SK-N-SH treated with all-trans-retinoic acid at 6 μM for 48 hours (cell line): ENCODE measurements at regions not wholly inside any gene's neighbourhood (a gene's known extent, or its start where the extent isn't known, plus 50 kb on each side); places are given as distances from the start of the nearest gene placed in this dataset.

Experiments used
- RARB ChIP-seq: fragments of 250-450 bp; sonication (Bioruptor Pico); IDR thresholded peaks from 2 replicates; pipeline ENCODE4 v1.8.0; 2021; ENCODE audit warnings: mild to moderate bottlenecking, moderate library complexity
- TCF4 ChIP-seq: fragments of 250-450 bp; sonication (Bioruptor Pico); IDR thresholded peaks from 2 replicates; pipeline ENCODE4 v1.8.0; 2021; ENCODE audit warnings: mild to moderate bottlenecking, moderate library complexity, borderline replicate concordance
- TOX ChIP-seq: fragments of 250-450 bp; sonication (Bioruptor Pico); IDR thresholded peaks from 2 replicates; pipeline ENCODE4 v1.8.0; 2021; ENCODE audit warnings: mild to moderate bottlenecking, moderate library complexity, borderline replicate concordance
- ZNF565 ChIP-seq: fragments of 450-650 bp; formaldehyde crosslinking; conservative IDR thresholded peaks from 2 replicates; pipeline ENCODE4 v1.5.0; 2020; ENCODE audit warnings: low read depth, mild to moderate bottlenecking, moderate library complexity
- TF ChIP-seq, protein P1 (sequence below): fragments of 250-450 bp; sonication (Bioruptor Pico); IDR thresholded peaks from 2 replicates; pipeline ENCODE4 v1.8.0; 2021; ENCODE audit warnings: low read depth, mild to moderate bottlenecking, moderate library complexity, borderline replicate concordance

DNA sequence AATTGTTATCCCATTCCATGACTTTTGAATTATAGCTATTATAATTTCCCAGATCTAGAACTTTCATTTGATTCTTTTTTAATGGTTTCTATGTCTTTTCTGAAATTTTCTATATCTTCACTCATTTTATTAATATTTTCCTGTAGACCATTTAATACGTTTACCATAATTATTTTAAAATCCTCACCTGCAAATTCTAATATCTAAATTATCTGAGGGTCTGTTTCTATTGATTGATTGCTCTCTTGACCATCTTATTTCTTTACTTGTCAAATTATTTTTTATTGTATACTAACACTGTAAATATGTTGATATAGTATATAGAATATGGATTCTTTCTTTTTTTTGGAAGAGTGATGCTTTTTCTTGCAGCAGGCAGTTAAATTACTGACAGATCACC lies 229.3 kb upstream of the CTBP2 start:
- no peak for TF ChIP-seq TCF4 (CRISPR knock-in tag)
- no peak for TF ChIP-seq RARB
- no peak for TF ChIP-seq ZNF565 (CRISPR knock-in tag)
- TF ChIP-seq, protein P1, sequence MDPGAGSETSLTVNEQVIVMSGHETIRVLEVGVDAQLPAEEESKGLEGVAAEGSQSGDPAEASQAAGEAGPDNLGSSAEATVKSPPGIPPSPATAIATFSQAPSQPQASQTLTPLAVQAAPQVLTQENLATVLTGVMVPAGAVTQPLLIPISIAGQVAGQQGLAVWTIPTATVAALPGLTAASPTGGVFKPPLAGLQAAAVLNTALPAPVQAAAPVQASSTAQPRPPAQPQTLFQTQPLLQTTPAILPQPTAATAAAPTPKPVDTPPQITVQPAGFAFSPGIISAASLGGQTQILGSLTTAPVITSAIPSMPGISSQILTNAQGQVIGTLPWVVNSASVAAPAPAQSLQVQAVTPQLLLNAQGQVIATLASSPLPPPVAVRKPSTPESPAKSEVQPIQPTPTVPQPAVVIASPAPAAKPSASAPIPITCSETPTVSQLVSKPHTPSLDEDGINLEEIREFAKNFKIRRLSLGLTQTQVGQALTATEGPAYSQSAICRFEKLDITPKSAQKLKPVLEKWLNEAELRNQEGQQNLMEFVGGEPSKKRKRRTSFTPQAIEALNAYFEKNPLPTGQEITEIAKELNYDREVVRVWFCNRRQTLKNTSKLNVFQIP (CRISPR knock-in tag), result no peak
- TF ChIP-seq TOX, result no peak
